Sigmoid colon (tissue), 6 donors: ENCODE measurements at regions not wholly inside any gene's neighbourhood (a gene's known extent, or its start where the extent isn't known, plus 50 kb on each side); places are given as distances from the start of the nearest gene placed in this dataset.

Source experiments
- DNase-seq: peaks from one replicate; pipeline ENCODE4 v3.0.0-alpha.2; 2019
- H3K27ac ChIP-seq, 4 donors: fragments of 200-600 bp; sonication (generic); one replicate each; pipeline ENCODE4 v1.5.1; 2016 to 2019; ENCODE audit warnings: mild to moderate bottlenecking in 1 of 4
- H3K27me3 ChIP-seq, 3 donors: fragments of 200-600 bp; sonication (generic); one replicate each; pipeline ENCODE4 v1.5.1; 2019; ENCODE audit warnings: mild to moderate bottlenecking in 1 of 3
- H3K36me3 ChIP-seq, 4 donors: fragments of 200-600 bp; sonication (generic); one replicate each; pipeline ENCODE4 v1.5.1; 2016 to 2019
- H3K4me1 ChIP-seq, 4 donors: fragments of 200-600 bp; sonication (generic); one replicate each; pipeline ENCODE4 v1.5.1; 2017 to 2019
- H3K4me3 ChIP-seq, 4 donors: fragments of 200-600 bp; sonication (generic); one replicate each; pipeline ENCODE4 v1.5.1; 2017 to 2019; ENCODE audit warnings: mild to moderate bottlenecking in 2 of 4, moderate library complexity in 1 of 4
- H3K9me3 ChIP-seq, 4 donors: fragments of 200-600 bp in 3 of 4; sonication (generic) in 3 of 4; one replicate each; pipeline versions ENCODE4 v1.5.1 to v1.6.1; 2013 to 2019
- CTCF ChIP-seq, 4 experiments: fragments of 450-650 bp in 3 of 4; fragments of 200-600 bp in 1 of 4; IDR thresholded peaks; one replicate each; pipeline ENCODE4 v1.5.1; 2016 to 2019; ENCODE audit warnings: antibody characterized with exemption in 4 of 4, mild to moderate bottlenecking in 3 of 4, moderate library complexity in 2 of 4
- EP300 ChIP-seq, 4 donors: sonication (generic); formaldehyde crosslinking; IDR thresholded peaks; one replicate each; pipeline ENCODE4 v1.6.1; 2017; ENCODE audit warnings: antibody characterized with exemption in 4 of 4
- POLR2A ChIP-seq, 2 donors: fragments of 450-650 bp; IDR thresholded peaks; one replicate each; pipeline ENCODE4 v1.6.1; 2016; ENCODE audit warnings: antibody characterized with exemption in 2 of 2, mild to moderate bottlenecking in 2 of 2, moderate library complexity in 2 of 2
- POLR2AphosphoS5 ChIP-seq, 4 donors: sonication (generic); formaldehyde crosslinking; IDR thresholded peaks; one replicate each; pipeline ENCODE4 v1.6.1; 2017; ENCODE audit warnings: antibody characterized with exemption in 4 of 4
- WGBS, 2 donors: extraction: QIAGEN DNeasy Blood & Tissue Kit; methylation state at CpG; one replicate each; pipeline ENCODE4 v1.1.7; 2013; 5-methylcytosine and 5-hydroxymethylcytosine counted together
- intact Hi-C: fragments of 100-400 bp; cut with DNase I; formaldehyde crosslinking; loops from one replicate; pipeline ENCODE4 v1.15.1; 2023
- donor health status: healthy with polysubstance abuse.
- donor health status: healthy.

- DNase-seq, result no peak
- TF ChIP-seq EP300 (IDR thresholded peaks at IDR 0.05) (no peak), POLR2A (IDR thresholded peaks at IDR 0.05) (no peak), CTCF (IDR thresholded peaks at IDR 0.05) (no peak), POLR2AphosphoS5 (IDR thresholded peaks at IDR 0.05) (no peak)
- Histone ChIP-seq H3K36me3 (no peaks in the 10 kb centered on the region), H3K27me3 (no peaks in the 10 kb centered on the region), H3K27ac (no peak overlapping the region), H3K9me3 (no peaks in the 10 kb centered on the region), H3K4me3 (no peak overlapping the region), H3K4me1 (no peaks in the 10 kb centered on the region)
- 73 to 86% methylated on average over 4 of the region's 4 CpGs for WGBS, 2 donors
- intact Hi-C loops, result no loop called here
These were observed 72.3 kb upstream of the TNPO1 start for GRCh38 chr5:72744136-72744535.

GRCh38 chr5:72741805-72742204 lies 74.7 kb upstream of the TNPO1 start:
- H3K27me3 ChIP-seq, result no peaks in the 10 kb centered on the region
- no peak overlapping the region for H3K4me3 ChIP-seq
- DNase-seq, result no peak
- H3K4me1 ChIP-seq, result no peaks in the 10 kb centered on the region
- H3K36me3 ChIP-seq, result no peaks in the 10 kb centered on the region
- no peaks in the 10 kb centered on the region for H3K9me3 ChIP-seq
- TF ChIP-seq POLR2A (IDR thresholded peaks at IDR 0.05) (no peak), POLR2AphosphoS5 (IDR thresholded peaks at IDR 0.05) (no peak), CTCF (IDR thresholded peaks at IDR 0.05) (no peak), EP300 (IDR thresholded peaks at IDR 0.05) (no peak)
- no peak overlapping the region for H3K27ac ChIP-seq
- intact Hi-C loops, result no loop called here

GRCh38 chr5:72733810-72734209 lies 82.7 kb upstream of the TNPO1 start:
- Histone ChIP-seq H3K27me3 (no peaks in the 10 kb centered on the region), H3K9me3 (peaks cover 0 to 2% (median 0%) of the 10 kb centered on the region in 4 donors), H3K36me3 (no peaks in the 10 kb centered on the region), H3K4me3 (no peak overlapping the region), H3K27ac (no peak overlapping the region), H3K4me1 (no peaks in the 10 kb centered on the region)
- no peak for TF ChIP-seq POLR2AphosphoS5 (IDR thresholded peaks at IDR 0.05)
- no peak for TF ChIP-seq POLR2A (IDR thresholded peaks at IDR 0.05)
- no peak for TF ChIP-seq EP300 (IDR thresholded peaks at IDR 0.05)
- no peak for TF ChIP-seq CTCF (IDR thresholded peaks at IDR 0.05)
- DNase-seq, result no peak
- intact Hi-C loops, result no loop called here
- 38 to 75% methylated on average over 4 of the region's 4 CpGs for WGBS, 2 donors

GRCh38 chr5:72723581-72723980 lies 92.9 kb upstream of the TNPO1 start:
- H3K36me3 ChIP-seq, result no peaks in the 10 kb centered on the region

More at GRCh38 chr5:72723581-72723980, 92.9 kb upstream of the TNPO1 start:
- Histone ChIP-seq H3K9me3 (no peaks in the 10 kb centered on the region), H3K27me3 (no peaks in the 10 kb centered on the region), H3K27ac (no peak overlapping the region), H3K4me1 (peaks cover 0 to 31% (median 17%) of the 10 kb centered on the region in 4 donors), H3K4me3 (no peak overlapping the region)
- TF ChIP-seq CTCF (IDR thresholded peaks at IDR 0.05), result no peak
- TF ChIP-seq POLR2AphosphoS5 (IDR thresholded peaks at IDR 0.05), result no peak
- no peak for TF ChIP-seq EP300 (IDR thresholded peaks at IDR 0.05)
- no peak for TF ChIP-seq POLR2A (IDR thresholded peaks at IDR 0.05)
- DNase-seq, result no peak
- intact Hi-C loops, result loop anchor here (10.0 kb wide), 1 partner anchor 91 kb away; the partner anchor contains the start of gene TNPO1
